HEK293 (cell line): ENCODE measurements at regions not wholly inside any gene's neighbourhood (a gene's known extent, or its start where the extent isn't known, plus 50 kb on each side); places are given as distances from the start of the nearest gene placed in this dataset.

Source experiments
- CTCF ChIA-PET: fragments of 350-600 bp; formaldehyde crosslinking; extraction: SDS; loops from one replicate; lab custom pipeline; 2021; ENCODE audit warnings: antibody characterized with exemption; lab: Yijun Ruan, JAX
- POLR2A ChIA-PET: fragments of 300-600 bp; formaldehyde crosslinking; extraction: SDS; loops from one replicate; lab custom pipeline; 2020; ENCODE audit warnings: antibody characterized with exemption, inconsistent platforms; lab: Yijun Ruan, JAX
- H3K27ac ChIP-seq: fragments of 200-500 bp; sonication (Bioruptor generic); 2 replicates; pipeline ENCODE4 v1.5.1; 2014; ENCODE audit warnings: low read depth, low read length, control low read depth, inconsistent platforms; ENCODE audit errors: extremely low read depth
- H3K36me3 ChIP-seq, 2 experiments: fragments of 200-500 bp in 1 of 2; sonication (Bioruptor generic) in 1 of 2; 1 replicate in 1 of 2; 2 replicates in 1 of 2; pipeline ENCODE4 v1.5.1; 2014 to 2017; ENCODE audit warnings: inconsistent platforms in 2 of 2, low read length in 2 of 2; ENCODE audit not compliant: control insufficient read depth in 2 of 2, insufficient read depth in 1 of 2
- H3K4me1 ChIP-seq: fragments of 200-500 bp; sonication (Bioruptor generic); 2 replicates; pipeline ENCODE4 v1.5.1; 2014; ENCODE audit warnings: mild to moderate bottlenecking, low read length, inconsistent platforms; ENCODE audit not compliant: control insufficient read depth, insufficient read depth
- H3K4me3 ChIP-seq: 2 replicates; pipeline ENCODE4 v1.5.1; 2011; ENCODE audit warnings: low read depth, mild to moderate bottlenecking, control low read depth, low read length, moderate library complexity
- H3K9me3 ChIP-seq: fragments of 200-500 bp; sonication (Bioruptor generic); 2 replicates; pipeline ENCODE4 v1.5.1; 2014; ENCODE audit warnings: low read depth, low read length, inconsistent platforms; ENCODE audit not compliant: control insufficient read depth, insufficient read depth
- AEBP2 ChIP-seq: fragments of 450-650 bp; formaldehyde crosslinking; IDR thresholded peaks from 2 replicates; pipeline ENCODE4 v1.5.1; 2016; ENCODE audit warnings: missing biosample characterization, missing genetic modification characterization, borderline replicate concordance
- IKZF3 ChIP-seq: fragments of 450-650 bp; IDR thresholded peaks from 2 replicates; pipeline ENCODE4 v1.5.0; 2018; ENCODE audit warnings: missing biosample characterization, mild to moderate bottlenecking, missing genetic modification characterization, moderate library complexity
- KLF7 ChIP-seq: fragments of 450-650 bp; formaldehyde crosslinking; IDR thresholded peaks from 2 replicates; pipeline ENCODE4 v1.5.1; 2016; ENCODE audit warnings: missing biosample characterization, missing genetic modification characterization, borderline replicate concordance
- KLF9 ChIP-seq: fragments of 450-650 bp; formaldehyde crosslinking; IDR thresholded peaks from 2 replicates; pipeline ENCODE4 v1.5.1; 2016; ENCODE audit warnings: missing biosample characterization, missing genetic modification characterization, low read depth
- ZBTB48 ChIP-seq: fragments of 450-650 bp; formaldehyde crosslinking; IDR thresholded peaks from 2 replicates; pipeline ENCODE4 v1.5.1; 2016; ENCODE audit warnings: missing biosample characterization, missing genetic modification characterization
- ZFP69B ChIP-seq: fragments of 450-650 bp; formaldehyde crosslinking; IDR thresholded peaks from 2 replicates; pipeline ENCODE4 v1.5.1; 2016; ENCODE audit warnings: missing biosample characterization, missing genetic modification characterization
- ZNF121 ChIP-seq: fragments of 450-650 bp; formaldehyde crosslinking; IDR thresholded peaks from 2 replicates; pipeline ENCODE4 v1.5.1; 2016; ENCODE audit warnings: missing biosample characterization, missing genetic modification characterization
- ZNF132 ChIP-seq: fragments of 450-650 bp; formaldehyde crosslinking; IDR thresholded peaks from 2 replicates; pipeline ENCODE4 v1.5.1; 2017; ENCODE audit warnings: missing biosample characterization, missing genetic modification characterization, borderline replicate concordance
- ZNF157 ChIP-seq: fragments of 450-650 bp; formaldehyde crosslinking; IDR thresholded peaks from 2 replicates; pipeline ENCODE4 v1.5.1; 2016; ENCODE audit warnings: missing biosample characterization, missing genetic modification characterization
- ZNF169 ChIP-seq: fragments of 450-650 bp; formaldehyde crosslinking; IDR thresholded peaks from 2 replicates; pipeline ENCODE4 v1.5.1; 2016; ENCODE audit warnings: missing biosample characterization, missing genetic modification characterization
- ZNF2 ChIP-seq: fragments of 450-650 bp; formaldehyde crosslinking; IDR thresholded peaks from 2 replicates; pipeline ENCODE4 v1.5.1; 2016; ENCODE audit warnings: missing biosample characterization, missing genetic modification characterization
- ZNF214 ChIP-seq: fragments of 450-650 bp; formaldehyde crosslinking; IDR thresholded peaks from 2 replicates; pipeline ENCODE4 v1.5.1; 2017; ENCODE audit warnings: missing biosample characterization, mild to moderate bottlenecking, missing genetic modification characterization, borderline replicate concordance
- ZNF239 ChIP-seq: fragments of 450-650 bp; formaldehyde crosslinking; IDR thresholded peaks from 2 replicates; pipeline ENCODE4 v1.5.1; 2016; ENCODE audit warnings: missing biosample characterization, missing genetic modification characterization
- ZNF292 ChIP-seq: fragments of 450-650 bp; formaldehyde crosslinking; IDR thresholded peaks from 2 replicates; pipeline ENCODE4 v1.5.1; 2016; ENCODE audit warnings: low read depth, missing biosample characterization, missing genetic modification characterization, borderline replicate concordance
- ZNF302 ChIP-seq: fragments of 450-650 bp; formaldehyde crosslinking; IDR thresholded peaks from 2 replicates; pipeline ENCODE4 v1.5.1; 2016; ENCODE audit warnings: missing biosample characterization, missing genetic modification characterization, low read depth
- ZNF341 ChIP-seq: fragments of 450-650 bp; formaldehyde crosslinking; IDR thresholded peaks from 2 replicates; pipeline ENCODE4; 2016; ENCODE audit warnings: low read depth, missing biosample characterization, missing genetic modification characterization
- ZNF391 ChIP-seq: fragments of 450-650 bp; formaldehyde crosslinking; IDR thresholded peaks from 2 replicates; pipeline ENCODE4 v1.5.1; 2016; ENCODE audit warnings: low read depth, missing biosample characterization, missing genetic modification characterization, borderline replicate concordance
- ZNF416 ChIP-seq: fragments of 450-650 bp; formaldehyde crosslinking; IDR thresholded peaks from 2 replicates; pipeline ENCODE4 v1.5.1; 2016; ENCODE audit warnings: missing biosample characterization, missing genetic modification characterization
- ZNF426 ChIP-seq: fragments of 450-650 bp; formaldehyde crosslinking; IDR thresholded peaks from 2 replicates; pipeline ENCODE4 v1.5.1; 2017; ENCODE audit warnings: missing biosample characterization, missing genetic modification characterization, mild to moderate bottlenecking, inconsistent platforms, moderate library complexity
- ZNF521 ChIP-seq: fragments of 450-650 bp; formaldehyde crosslinking; IDR thresholded peaks from 2 replicates; pipeline ENCODE4 v1.5.1; 2017; ENCODE audit warnings: missing biosample characterization, mild to moderate bottlenecking, missing genetic modification characterization
- ZNF558 ChIP-seq: fragments of 450-650 bp; formaldehyde crosslinking; IDR thresholded peaks from 2 replicates; pipeline ENCODE4 v1.5.1; 2016; ENCODE audit warnings: missing biosample characterization, missing genetic modification characterization
- ZNF561 ChIP-seq: fragments of 450-650 bp; IDR thresholded peaks from 2 replicates; pipeline ENCODE4 v1.5.1; 2018; ENCODE audit warnings: missing biosample characterization, missing genetic modification characterization, borderline replicate concordance
- ZNF571 ChIP-seq: fragments of 450-650 bp; formaldehyde crosslinking; IDR thresholded peaks from 2 replicates; pipeline ENCODE4 v1.5.0; 2017; ENCODE audit warnings: missing biosample characterization, missing genetic modification characterization
- ZNF624 ChIP-seq: fragments of 450-650 bp; formaldehyde crosslinking; IDR thresholded peaks from 2 replicates; pipeline ENCODE4 v1.5.1; 2017; ENCODE audit warnings: missing biosample characterization, missing genetic modification characterization
- ZNF747 ChIP-seq: fragments of 450-650 bp; formaldehyde crosslinking; IDR thresholded peaks from 2 replicates; pipeline ENCODE4 v1.5.1; 2016; ENCODE audit warnings: missing biosample characterization, missing genetic modification characterization
- ZNF768 ChIP-seq: fragments of 450-650 bp; formaldehyde crosslinking; IDR thresholded peaks from 2 replicates; pipeline ENCODE4 v1.5.1; 2018; ENCODE audit warnings: missing biosample characterization, mild to moderate bottlenecking, missing genetic modification characterization
- TF ChIP-seq, protein P1 (sequence below): fragments of 450-650 bp; formaldehyde crosslinking; IDR thresholded peaks from 2 replicates; pipeline ENCODE4 v1.5.1; 2016; ENCODE audit warnings: missing biosample characterization, missing genetic modification characterization
- TF ChIP-seq, protein P2 (sequence below): fragments of 450-650 bp; formaldehyde crosslinking; IDR thresholded peaks from 2 replicates; pipeline ENCODE4 v1.5.1; 2016; ENCODE audit warnings: missing biosample characterization, missing genetic modification characterization

GRCh38 chr18:75635096-75635495, 207.6 kb upstream of the SMIM21 start:
- H3K36me3 ChIP-seq = no peaks in the 10 kb centered on the region
- ChIA-PET POLR2A (no interaction called here), CTCF (no interaction called here)
- no peak overlapping the region for H3K27ac ChIP-seq
- H3K4me3 ChIP-seq = no peak overlapping the region
- TF ChIP-seq ZBTB48 = no peak
- TF ChIP-seq ZNF558 (tag by site-specific recombination) = no peak
- no peak for TF ChIP-seq ZNF2 (tag by site-specific recombination)
- no peak for TF ChIP-seq ZNF341
- TF ChIP-seq ZNF521 (tag by site-specific recombination) = no peak
- no peak for TF ChIP-seq ZNF302
- TF ChIP-seq ZNF121 (tag by site-specific recombination) = no peak
- no peak for TF ChIP-seq KLF9 (tag by site-specific recombination)
- TF ChIP-seq, protein P1, sequence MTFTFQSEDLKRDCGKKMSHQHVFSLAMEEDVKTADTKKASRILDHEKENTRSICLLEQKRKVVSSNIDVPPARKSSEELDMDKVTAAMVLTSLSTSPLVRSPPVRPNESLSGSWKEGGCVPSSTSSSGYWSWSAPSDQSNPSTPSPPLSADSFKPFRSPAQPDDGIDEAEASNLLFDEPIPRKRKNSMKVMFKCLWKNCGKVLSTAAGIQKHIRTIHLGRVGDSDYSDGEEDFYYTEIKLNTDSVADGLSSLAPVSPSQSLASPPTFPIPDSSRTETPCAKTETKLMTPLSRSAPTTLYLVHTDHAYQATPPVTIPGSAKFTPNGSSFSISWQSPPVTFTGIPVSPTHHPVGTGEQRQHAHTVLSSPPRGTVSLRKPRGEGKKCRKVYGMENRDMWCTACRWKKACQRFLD (tag by site-specific recombination) = no peak
- no peak for TF ChIP-seq ZFP69B (tag by site-specific recombination)
- no peak for TF ChIP-seq KLF7 (tag by site-specific recombination)
- TF ChIP-seq ZNF169 (tag by site-specific recombination) = no peak
- TF ChIP-seq ZNF561 (tag by site-specific recombination) = no peak
- no peak for TF ChIP-seq IKZF3
- TF ChIP-seq, protein P2, sequence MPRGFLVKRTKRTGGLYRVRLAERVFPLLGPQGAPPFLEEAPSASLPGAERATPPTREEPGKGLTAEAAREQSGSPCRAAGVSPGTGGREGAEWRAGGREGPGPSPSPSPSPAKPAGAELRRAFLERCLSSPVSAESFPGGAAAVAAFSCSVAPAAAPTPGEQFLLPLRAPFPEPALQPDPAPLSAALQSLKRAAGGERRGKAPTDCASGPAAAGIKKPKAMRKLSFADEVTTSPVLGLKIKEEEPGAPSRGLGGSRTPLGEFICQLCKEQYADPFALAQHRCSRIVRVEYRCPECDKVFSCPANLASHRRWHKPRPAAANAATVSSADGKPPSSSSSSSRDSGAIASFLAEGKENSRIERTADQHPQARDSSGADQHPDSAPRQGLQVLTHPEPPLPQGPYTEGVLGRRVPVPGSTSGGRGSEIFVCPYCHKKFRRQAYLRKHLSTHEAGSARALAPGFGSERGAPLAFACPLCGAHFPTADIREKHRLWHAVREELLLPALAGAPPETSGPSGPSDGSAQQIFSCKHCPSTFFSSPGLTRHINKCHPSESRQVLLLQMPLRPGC = no peak
- no peaks in the 10 kb centered on the region for H3K4me1 ChIP-seq
- H3K9me3 ChIP-seq = no peaks in the 10 kb centered on the region

- TF ChIP-seq ZNF239 = no peak
- TF ChIP-seq ZNF426 (tag by site-specific recombination) = no peak
- no peak for TF ChIP-seq ZNF624 (tag by site-specific recombination)
- TF ChIP-seq ZNF768 (tag by site-specific recombination) = no peak
- TF ChIP-seq ZNF292 (tag by site-specific recombination) = no peak
- no peak for TF ChIP-seq ZNF132 (tag by site-specific recombination)
- TF ChIP-seq ZNF747 (tag by site-specific recombination) = no peak
- TF ChIP-seq, all 188 proteins: peak for 0
- Histone ChIP-seq H3K9me3 (no peaks in the 10 kb centered on the region), H3K4me1 (no peaks in the 10 kb centered on the region), H3K4me3 (no peak overlapping the region), H3K27ac (no peak overlapping the region), H3K36me3 (no peaks in the 10 kb centered on the region)
- ChIA-PET POLR2A (no interaction called here), CTCF (no interaction called here)
Measured at GRCh38 chr18:75625966-75626365, 198.5 kb upstream of the SMIM21 start.

DNA sequence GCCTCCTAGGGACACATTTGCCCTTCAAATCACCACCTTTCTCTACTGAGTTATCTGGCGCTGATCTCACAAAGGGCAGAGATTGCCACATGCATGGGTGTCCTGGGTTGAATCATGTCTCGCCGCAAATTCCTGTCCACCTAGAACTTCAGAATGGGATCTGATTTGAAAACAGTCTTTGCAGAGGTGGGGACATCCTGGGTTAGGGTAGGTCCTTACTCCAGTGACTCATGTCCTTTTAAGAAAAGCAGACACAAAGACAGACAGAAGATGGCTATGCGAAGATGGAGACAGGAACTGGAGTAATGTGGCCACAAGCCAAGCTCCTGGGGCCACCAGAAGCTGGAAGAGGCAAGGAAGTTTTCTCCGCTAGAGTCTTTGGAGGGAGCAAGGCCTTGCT, 197.4 kb upstream of the SMIM21 start:
- ChIA-PET CTCF (no interaction called here), POLR2A (no interaction called here)
- Histone ChIP-seq H3K4me3 (no peak overlapping the region), H3K9me3 (no peaks in the 10 kb centered on the region), H3K36me3 (no peaks in the 10 kb centered on the region), H3K27ac (no peak overlapping the region), H3K4me1 (no peaks in the 10 kb centered on the region)
- TF ChIP-seq ZNF391 (tag by site-specific recombination) (no peak), ZNF571 (no peak), ZNF416 (no peak), ZNF214 (tag by site-specific recombination) (no peak), ZNF157 (tag by site-specific recombination) (no peak), ZNF302 (no peak), AEBP2 (tag by site-specific recombination) (no peak)
- TF ChIP-seq, protein P2 = no peak
